PC-3 (cell line): ENCODE measurements at regions not wholly inside any gene's neighbourhood (a gene's known extent, or its start where the extent isn't known, plus 50 kb on each side); places are given as distances from the start of the nearest gene placed in this dataset.

Experiments
- ATAC-seq: fragments of 200-7000 bp; cut with Tn5 transposase; 2 replicates; pipeline ENCODE4 v1.9.1; 2020; ENCODE audit warnings: mild to moderate bottlenecking, moderate library complexity
- BruUV-seq: library from RNA; stranded (reverse); fragments of 400-500 nt; replicated peaks from 2 replicates; lab custom pipeline; 2021; lab: Mats Ljungman, UMichigan
- CTCF ChIA-PET: fragments of 300-600 bp; sonication (Branson Sonifier 250); formaldehyde crosslinking; loops from one replicate; lab custom pipeline; 2022; ENCODE audit warnings: antibody characterized with exemption; lab: Charles Lee
- POLR2A ChIA-PET: fragments of 300-600 bp; sonication (Branson Sonifier 250); formaldehyde crosslinking; loops from one replicate; lab custom pipeline; 2022; ENCODE audit warnings: antibody characterized with exemption; ENCODE audit not compliant: unreplicated experiment; lab: Charles Lee
- DNase-seq: peaks from one replicate; pipeline ENCODE4 v3.0.0-alpha.2; 2015
- H2AFZ ChIP-seq: fragments of 300-600 bp; sonication (generic); 2 replicates; pipeline ENCODE4 v1.6.0; 2016; ENCODE audit warnings: antibody characterized with exemption, low read length
- H3F3A ChIP-seq: fragments of 300-600 bp; sonication (generic); one replicate; pipeline ENCODE4 v1.6.0; 2017; ENCODE audit warnings: antibody characterized with exemption, low read length, control low read depth, mild to moderate bottlenecking; ENCODE audit not compliant: unreplicated experiment
- H3K27ac ChIP-seq: fragments of 300-600 bp; sonication (generic); 2 replicates; pipeline ENCODE4 v1.5.1; 2016; ENCODE audit warnings: mild to moderate bottlenecking, low read length
- H3K27me3 ChIP-seq: fragments of 300-600 bp; sonication (generic); 2 replicates; pipeline ENCODE4 v1.6.1; 2016; ENCODE audit warnings: low read length, mixed read lengths
- H3K36me3 ChIP-seq: fragments of 300-600 bp; sonication (generic); 2 replicates; pipeline ENCODE4 v1.6.1; 2016; ENCODE audit warnings: low read depth, mixed run types, low read length, mixed read lengths
- H3K4me1 ChIP-seq: fragments of 300-600 bp; sonication (generic); 2 replicates; pipeline ENCODE4 v1.5.1; 2016; ENCODE audit warnings: low read length; ENCODE audit not compliant: insufficient read depth
- H3K4me2 ChIP-seq: fragments of 300-600 bp; sonication (generic); 2 replicates; pipeline ENCODE4 v1.6.0; 2016; ENCODE audit warnings: low read length
- H3K4me3 ChIP-seq: fragments of 300-600 bp; sonication (generic); 2 replicates; pipeline ENCODE4 v1.5.1; 2016; ENCODE audit warnings: mild to moderate bottlenecking, low read length, mixed read lengths
- H3K79me2 ChIP-seq: fragments of 300-600 bp; sonication (generic); 2 replicates; pipeline ENCODE4 v1.6.1; 2017; ENCODE audit warnings: low read length, mixed read lengths
- H3K9ac ChIP-seq: fragments of 300-600 bp; sonication (generic); 2 replicates; pipeline ENCODE4 v1.6.0; 2016; ENCODE audit warnings: mild to moderate bottlenecking, low read length
- H3K9me2 ChIP-seq: fragments of 300-600 bp; sonication (generic); replicated peaks from 2 replicates; pipeline ENCODE4 v1.6.1; 2016; ENCODE audit warnings: mixed run types, low read length, mixed read lengths
- H3K9me3 ChIP-seq: fragments of 300-600 bp; sonication (generic); 2 replicates; pipeline ENCODE4 v1.6.1; 2016; ENCODE audit warnings: low read length, mixed read lengths
- H4K20me1 ChIP-seq: fragments of 300-600 bp; sonication (generic); 2 replicates; pipeline ENCODE4 v1.6.1; 2016; ENCODE audit warnings: low read length, mixed read lengths
- EZH2 ChIP-seq: fragments of 300-600 bp; sonication (generic); IDR thresholded peaks from one replicate; pipeline ENCODE4 v1.6.1; 2017; ENCODE audit warnings: antibody characterized with exemption, mild to moderate bottlenecking, low read length; ENCODE audit not compliant: unreplicated experiment
- EZH2phosphoT487 ChIP-seq: fragments of 300-600 bp; sonication (generic); IDR thresholded peaks from 2 replicates; pipeline ENCODE4 v1.6.1; 2018; ENCODE audit warnings: mild to moderate bottlenecking, antibody characterized with exemption, low read length, borderline replicate concordance
- intact Hi-C: fragments of 100-400 bp; cut with micrococcal nuclease; formaldehyde crosslinking; loops from 2 replicates; pipeline ENCODE4 v1.9.0; 2023
- TF ChIP-seq, protein P1 (sequence below): fragments of 300-600 bp; sonication (generic); conservative IDR thresholded peaks from 2 replicates; pipeline ENCODE4 v1.5.1; 2017; ENCODE audit warnings: antibody characterized with exemption, low read depth, mild to moderate bottlenecking, low read length

GRCh38 chr3:105022813-105023212 lies 343.9 kb upstream of the ALCAM start:
- intact Hi-C loops, result no loop called here
- H3K79me2 ChIP-seq, result no peaks in the 10 kb centered on the region
- H3F3A ChIP-seq, result no peaks in the 10 kb centered on the region
- no peaks in the 10 kb centered on the region for H3K27me3 ChIP-seq
- no TSS peak for BruUV-seq
- no peak overlapping the region for H3K9ac ChIP-seq
- H3K4me2 ChIP-seq, result no peak overlapping the region
- H3K36me3 ChIP-seq, result no peaks in the 10 kb centered on the region
- ATAC-seq (no peak), DNase-seq (no peak)
- H3K9me3 ChIP-seq, result no peaks in the 10 kb centered on the region
- H4K20me1 ChIP-seq, result no peaks in the 10 kb centered on the region
- H3K27ac ChIP-seq, result no peak overlapping the region
- ChIA-PET POLR2A (no interaction called here), CTCF (no interaction called here)
- TF ChIP-seq EZH2, result no peak
- TF ChIP-seq, protein P1, sequence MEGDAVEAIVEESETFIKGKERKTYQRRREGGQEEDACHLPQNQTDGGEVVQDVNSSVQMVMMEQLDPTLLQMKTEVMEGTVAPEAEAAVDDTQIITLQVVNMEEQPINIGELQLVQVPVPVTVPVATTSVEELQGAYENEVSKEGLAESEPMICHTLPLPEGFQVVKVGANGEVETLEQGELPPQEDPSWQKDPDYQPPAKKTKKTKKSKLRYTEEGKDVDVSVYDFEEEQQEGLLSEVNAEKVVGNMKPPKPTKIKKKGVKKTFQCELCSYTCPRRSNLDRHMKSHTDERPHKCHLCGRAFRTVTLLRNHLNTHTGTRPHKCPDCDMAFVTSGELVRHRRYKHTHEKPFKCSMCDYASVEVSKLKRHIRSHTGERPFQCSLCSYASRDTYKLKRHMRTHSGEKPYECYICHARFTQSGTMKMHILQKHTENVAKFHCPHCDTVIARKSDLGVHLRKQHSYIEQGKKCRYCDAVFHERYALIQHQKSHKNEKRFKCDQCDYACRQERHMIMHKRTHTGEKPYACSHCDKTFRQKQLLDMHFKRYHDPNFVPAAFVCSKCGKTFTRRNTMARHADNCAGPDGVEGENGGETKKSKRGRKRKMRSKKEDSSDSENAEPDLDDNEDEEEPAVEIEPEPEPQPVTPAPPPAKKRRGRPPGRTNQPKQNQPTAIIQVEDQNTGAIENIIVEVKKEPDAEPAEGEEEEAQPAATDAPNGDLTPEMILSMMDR, result no peak
- no peak for TF ChIP-seq EZH2phosphoT487
- no peak overlapping the region for H2AFZ ChIP-seq
- H3K9me2 ChIP-seq, result no peaks in the 10 kb centered on the region
- no peaks in the 10 kb centered on the region for H3K4me1 ChIP-seq
- no peak overlapping the region for H3K4me3 ChIP-seq

GRCh38 chr3:105030211-105030610 lies 336.5 kb upstream of the ALCAM start:
- H3K27me3 ChIP-seq, result no peaks in the 10 kb centered on the region
- no peak overlapping the region for H3K27ac ChIP-seq
- H3F3A ChIP-seq, result no peaks in the 10 kb centered on the region
- no peaks in the 10 kb centered on the region for H4K20me1 ChIP-seq
- BruUV-seq, result no TSS peak
- H3K79me2 ChIP-seq, result no peaks in the 10 kb centered on the region
- CTCF ChIA-PET, result no interaction called here
- no peaks in the 10 kb centered on the region for H3K9me3 ChIP-seq
- H3K4me1 ChIP-seq, result no peaks in the 10 kb centered on the region
- no peak overlapping the region for H3K9ac ChIP-seq
- no peak for ATAC-seq
- POLR2A ChIA-PET, result no interaction called here
- no peaks in the 10 kb centered on the region for H3K9me2 ChIP-seq
- H2AFZ ChIP-seq, result no peak overlapping the region
- no peaks in the 10 kb centered on the region for H3K36me3 ChIP-seq
- DNase-seq, result no peak
- no peak overlapping the region for H3K4me3 ChIP-seq
- TF ChIP-seq, protein P1, result no peak
- no peak for TF ChIP-seq EZH2
- TF ChIP-seq EZH2phosphoT487, result no peak
- H3K4me2 ChIP-seq, result no peak overlapping the region
- intact Hi-C loops, result no loop called here

DNA sequence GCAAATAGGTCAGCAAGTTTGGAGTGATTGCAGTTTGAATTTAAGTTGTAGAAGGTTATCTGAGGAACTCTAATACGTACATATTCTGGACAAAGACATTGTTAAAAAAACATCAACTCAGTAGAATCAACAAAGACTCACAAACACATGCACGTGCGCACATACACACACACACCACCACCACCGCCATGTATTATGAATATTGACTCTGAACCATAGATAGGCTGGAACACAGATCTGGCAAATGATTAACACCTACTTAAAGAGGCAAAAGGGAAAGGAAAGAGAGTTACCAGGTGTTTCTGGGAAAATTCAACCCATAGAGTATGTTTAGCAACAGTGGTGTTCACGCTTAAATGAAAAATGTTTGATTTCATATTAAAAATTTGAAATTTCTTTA lies 334.2 kb upstream of the ALCAM start:
- BruUV-seq, result no TSS peak
- TF ChIP-seq EZH2 (no peak), EZH2phosphoT487 (no peak)
- TF ChIP-seq, protein P1, result no peak

More for the DNA sequence above, 334.2 kb upstream of the ALCAM start:
- H3K4me2 ChIP-seq, result no peak overlapping the region
- H3K4me3 ChIP-seq, result no peak overlapping the region
- no peaks in the 10 kb centered on the region for H4K20me1 ChIP-seq
- ATAC-seq (no peak), DNase-seq (no peak)
- no peak overlapping the region for H3K9ac ChIP-seq
- ChIA-PET CTCF (no interaction called here), POLR2A (no interaction called here)
- H3F3A ChIP-seq, result no peaks in the 10 kb centered on the region
- H3K9me2 ChIP-seq, result no peaks in the 10 kb centered on the region
- H3K36me3 ChIP-seq, result no peaks in the 10 kb centered on the region
- no peaks in the 10 kb centered on the region for H3K4me1 ChIP-seq
- H3K27ac ChIP-seq, result no peak overlapping the region
- intact Hi-C loops, result no loop called here
- H3K9me3 ChIP-seq, result no peaks in the 10 kb centered on the region
- H2AFZ ChIP-seq, result no peak overlapping the region
- no peaks in the 10 kb centered on the region for H3K27me3 ChIP-seq
- no peaks in the 10 kb centered on the region for H3K79me2 ChIP-seq
